Mesodermal cell (in vitro differentiated cells): ENCODE measurements at regions not wholly inside any gene's neighbourhood (a gene's known extent, or its start where the extent isn't known, plus 50 kb on each side); places are given as distances from the start of the nearest gene placed in this dataset.

ENCODE experiments used
- H3K27ac ChIP-seq: 2 replicates; pipeline ENCODE4 v1.7.0; 2013; ENCODE audit warnings: mild to moderate bottlenecking, low read depth, low read length, moderate library complexity; ENCODE audit not compliant: severe bottlenecking
- H3K36me3 ChIP-seq: 2 replicates; pipeline ENCODE4 v1.7.1; 2013; ENCODE audit warnings: mild to moderate bottlenecking, low read length, moderate library complexity; ENCODE audit not compliant: control insufficient read depth, insufficient read depth
- H3K4me1 ChIP-seq: one replicate; pipeline ENCODE4 v1.7.1; 2013; ENCODE audit warnings: mild to moderate bottlenecking, low read length; ENCODE audit not compliant: insufficient read depth, control insufficient read depth, poor library complexity, severe bottlenecking
- H3K4me3 ChIP-seq: 2 replicates; pipeline ENCODE4 v1.7.0; 2013; ENCODE audit warnings: low read length, control low read depth, mild to moderate bottlenecking; ENCODE audit not compliant: insufficient read depth, poor library complexity, severe bottlenecking; ENCODE audit errors: extremely low read depth
- H3K9me3 ChIP-seq: 2 replicates; pipeline ENCODE4 v1.7.1; 2013; ENCODE audit warnings: mild to moderate bottlenecking, low read length, moderate library complexity; ENCODE audit not compliant: control insufficient read depth
- WGBS, 2 experiments: methylation state at CpG; one replicate each; pipeline ENCODE4 v1.1.5; 2013; ENCODE audit warnings: missing lambda C conversion rate in 2 of 2; ENCODE audit not compliant: insufficient coverage in 2 of 2; 5-methylcytosine and 5-hydroxymethylcytosine counted together

GRCh38 chr12:39186744-39187143 is 256.2 kb downstream of the KIF21A start:
- Histone ChIP-seq H3K9me3 (no peaks in the 10 kb centered on the region), H3K4me1 (no peaks in the 10 kb centered on the region), H3K36me3 (no peaks in the 10 kb centered on the region), H3K27ac (no peak overlapping the region), H3K4me3 (no peak overlapping the region)
- WGBS, 2 experiments: 95 to 98% methylated on average over 7 to 8 of the region's 11 CpGs

GRCh38 chr12:39178837-39179236 is 264.1 kb downstream of the KIF21A start:
- Histone ChIP-seq H3K9me3 (no peaks in the 10 kb centered on the region), H3K36me3 (no peaks in the 10 kb centered on the region), H3K4me1 (no peaks in the 10 kb centered on the region), H3K4me3 (no peak overlapping the region), H3K27ac (no peak overlapping the region)
- WGBS, 2 experiments: no CpG with 5 or more reads among the region's 1 CpG

- Histone ChIP-seq H3K9me3 (no peaks in the 10 kb centered on the region), H3K27ac (no peak overlapping the region), H3K4me1 (no peaks in the 10 kb centered on the region), H3K4me3 (no peak overlapping the region), H3K36me3 (no peaks in the 10 kb centered on the region)
These were observed 266.6 kb downstream of the KIF21A start for GRCh38 chr12:39176356-39176755.

GRCh38 chr12:39173726-39174125 is 268.3 kb upstream of the CPNE8 start:
- 67% methylated on average over 1 of the region's 2 CpGs; no CpG with 5 or more reads in 1 of the 2 experiments for WGBS, 2 experiments
- H3K4me1 ChIP-seq: no peaks in the 10 kb centered on the region
- H3K9me3 ChIP-seq: no peaks in the 10 kb centered on the region
- no peak overlapping the region for H3K4me3 ChIP-seq
- H3K27ac ChIP-seq: no peak overlapping the region
- no peaks in the 10 kb centered on the region for H3K36me3 ChIP-seq

- Histone ChIP-seq H3K4me1 (no peaks in the 10 kb centered on the region), H3K27ac (no peak overlapping the region)
These were observed 259.9 kb upstream of the CPNE8 start for GRCh38 chr12:39165338-39165737.

GRCh38 chr12:39161465-39162085 is 256.2 kb upstream of the CPNE8 start:
- no peak overlapping the region for H3K27ac ChIP-seq
- WGBS, 2 experiments: 86% methylated on average over 1 of the region's 4 CpGs; no CpG with 5 or more reads in 1 of the 2 experiments

More at GRCh38 chr12:39165338-39165737, 259.9 kb upstream of the CPNE8 start:
- Histone ChIP-seq H3K36me3 (no peaks in the 10 kb centered on the region), H3K9me3 (no peaks in the 10 kb centered on the region), H3K4me3 (no peak overlapping the region)

GRCh38 chr12:39157696-39158342 is 252.4 kb upstream of the CPNE8 start:
- Histone ChIP-seq H3K4me3 (no peak overlapping the region), H3K36me3 (no peaks in the 10 kb centered on the region), H3K9me3 (no peaks in the 10 kb centered on the region), H3K27ac (no peak overlapping the region), H3K4me1 (no peaks in the 10 kb centered on the region)
- WGBS, 2 experiments: 100% methylated on average over 2 to 5 of the region's 5 CpGs

More at GRCh38 chr12:39161465-39162085, 256.2 kb upstream of the CPNE8 start:
- Histone ChIP-seq H3K9me3 (no peaks in the 10 kb centered on the region), H3K4me3 (no peak overlapping the region), H3K4me1 (no peaks in the 10 kb centered on the region), H3K36me3 (no peaks in the 10 kb centered on the region)

GRCh38 chr12:39145175-39145999 is 240.0 kb upstream of the CPNE8 start:
- Histone ChIP-seq H3K27ac (no peak overlapping the region), H3K4me1 (no peaks in the 10 kb centered on the region), H3K4me3 (peak overlapping the region; percentile 22), H3K36me3 (no peaks in the 10 kb centered on the region), H3K9me3 (no peaks in the 10 kb centered on the region)
- 49 to 53% methylated on average over 44 to 65 of the region's 70 CpGs for WGBS, 2 experiments

- Histone ChIP-seq H3K4me3 (no peak overlapping the region), H3K9me3 (no peaks in the 10 kb centered on the region), H3K4me1 (no peaks in the 10 kb centered on the region), H3K36me3 (no peaks in the 10 kb centered on the region), H3K27ac (no peak overlapping the region)
- 90 to 91% methylated on average over 30 to 31 of the region's 41 CpGs for WGBS, 2 experiments
These were observed 239.2 kb upstream of the CPNE8 start for GRCh38 chr12:39144613-39145061.

- Histone ChIP-seq H3K9me3 (no peaks in the 10 kb centered on the region), H3K36me3 (no peaks in the 10 kb centered on the region), H3K4me3 (no peak overlapping the region), H3K4me1 (peaks cover 4% of the 10 kb centered on the region), H3K27ac (no peak overlapping the region)
- WGBS, 2 experiments: 86% methylated on average over 2 of the region's 4 CpGs; no CpG with 5 or more reads in 1 of the 2 experiments
These were observed 232.9 kb upstream of the CPNE8 start for GRCh38 chr12:39138268-39138667.
